Calu3 (cell line): ENCODE measurements at regions not wholly inside any gene's neighbourhood (a gene's known extent, or its start where the extent isn't known, plus 50 kb on each side); places are given as distances from the start of the nearest gene placed in this dataset.

ENCODE experiments used
- BruUV-seq: library from RNA; stranded (reverse); fragments of 400-500 nt; replicated peaks from 2 replicates; lab custom pipeline; 2021; lab: Mats Ljungman, UMichigan
- CTCF ChIA-PET: fragments of 300-600 bp; sonication (Branson Sonifier 250); formaldehyde crosslinking; loops from one replicate; lab custom pipeline; 2022; ENCODE audit warnings: antibody characterized with exemption; lab: Charles Lee
- DNase-seq: peaks from one replicate; pipeline ENCODE4 v3.0.0; 2022
- H3K27ac Mint-ChIP-seq: one replicate; pipeline ENCODE4 v1.8.0; 2022; ENCODE audit warnings: mixed read lengths; ENCODE audit not compliant: unreplicated experiment
- H3K27me3 Mint-ChIP-seq: one replicate; pipeline ENCODE4 v1.8.0; 2022; ENCODE audit warnings: mixed read lengths; ENCODE audit not compliant: unreplicated experiment
- H3K36me3 Mint-ChIP-seq: one replicate; pipeline ENCODE4 v1.8.0; 2022; ENCODE audit warnings: mild to moderate bottlenecking, moderate library complexity, mixed read lengths; ENCODE audit not compliant: insufficient read depth, unreplicated experiment
- H3K4me1 Mint-ChIP-seq: one replicate; pipeline ENCODE4 v1.8.0; 2022; ENCODE audit warnings: mild to moderate bottlenecking, low read depth, mixed read lengths; ENCODE audit not compliant: unreplicated experiment
- H3K4me3 Mint-ChIP-seq: one replicate; pipeline ENCODE4 v1.8.0; 2022; ENCODE audit warnings: mild to moderate bottlenecking, low read depth, moderate library complexity, mixed read lengths; ENCODE audit not compliant: unreplicated experiment
- H3K9me3 Mint-ChIP-seq: one replicate; pipeline ENCODE4 v1.8.0; 2022; ENCODE audit warnings: low read depth, mixed read lengths; ENCODE audit not compliant: unreplicated experiment
- intact Hi-C: fragments of 100-400 bp; cut with micrococcal nuclease; formaldehyde crosslinking; loops from one replicate; pipeline ENCODE4 v1.10.0; 2022; ENCODE audit not compliant: unreplicated experiment
- TF ChIP-seq, protein P1 (sequence below): fragments of 200-600 bp; IDR thresholded peaks from one replicate; pipeline ENCODE4 v1.8.0; 2022; ENCODE audit warnings: antibody characterized with exemption; ENCODE audit not compliant: unreplicated experiment

DNA sequence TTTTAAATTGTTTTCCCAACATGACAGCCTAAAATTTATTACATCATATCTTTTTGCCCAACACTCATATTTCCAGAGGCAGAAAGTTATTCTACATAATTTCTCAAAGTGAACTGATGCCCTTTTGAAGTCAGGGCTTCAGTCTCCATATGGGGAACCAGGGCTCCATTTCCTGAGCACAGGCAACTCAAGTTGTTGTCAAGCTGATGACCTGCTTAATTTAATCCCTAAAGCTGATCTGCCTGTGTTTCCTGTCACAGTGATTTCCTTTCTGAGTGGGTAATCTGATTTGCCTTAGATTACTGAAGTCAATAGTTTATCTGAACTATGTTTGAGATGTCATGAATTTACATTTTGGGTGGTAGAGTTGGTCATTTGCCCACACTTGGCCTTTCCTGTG lies 932.1 kb upstream of the MANEA start:
- intact Hi-C loops = no loop called here
- Mint-ChIP-seq H3K4me3 (no peak overlapping the region), H3K27me3 (no peaks in the 10 kb centered on the region), H3K4me1 (no peaks in the 10 kb centered on the region), H3K27ac (no peak overlapping the region), H3K36me3 (no peaks in the 10 kb centered on the region), H3K9me3 (peaks cover 2% of the 10 kb centered on the region)
- TF ChIP-seq, protein P1, sequence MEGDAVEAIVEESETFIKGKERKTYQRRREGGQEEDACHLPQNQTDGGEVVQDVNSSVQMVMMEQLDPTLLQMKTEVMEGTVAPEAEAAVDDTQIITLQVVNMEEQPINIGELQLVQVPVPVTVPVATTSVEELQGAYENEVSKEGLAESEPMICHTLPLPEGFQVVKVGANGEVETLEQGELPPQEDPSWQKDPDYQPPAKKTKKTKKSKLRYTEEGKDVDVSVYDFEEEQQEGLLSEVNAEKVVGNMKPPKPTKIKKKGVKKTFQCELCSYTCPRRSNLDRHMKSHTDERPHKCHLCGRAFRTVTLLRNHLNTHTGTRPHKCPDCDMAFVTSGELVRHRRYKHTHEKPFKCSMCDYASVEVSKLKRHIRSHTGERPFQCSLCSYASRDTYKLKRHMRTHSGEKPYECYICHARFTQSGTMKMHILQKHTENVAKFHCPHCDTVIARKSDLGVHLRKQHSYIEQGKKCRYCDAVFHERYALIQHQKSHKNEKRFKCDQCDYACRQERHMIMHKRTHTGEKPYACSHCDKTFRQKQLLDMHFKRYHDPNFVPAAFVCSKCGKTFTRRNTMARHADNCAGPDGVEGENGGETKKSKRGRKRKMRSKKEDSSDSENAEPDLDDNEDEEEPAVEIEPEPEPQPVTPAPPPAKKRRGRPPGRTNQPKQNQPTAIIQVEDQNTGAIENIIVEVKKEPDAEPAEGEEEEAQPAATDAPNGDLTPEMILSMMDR = no peak
- no peak for DNase-seq
- CTCF ChIA-PET = interaction anchor here (0.7 kb wide), 1 partner anchor 53 kb away, joined by 3 read pairs; no protein-coding TSS in a partner anchor
- no TSS peak for BruUV-seq

DNA sequence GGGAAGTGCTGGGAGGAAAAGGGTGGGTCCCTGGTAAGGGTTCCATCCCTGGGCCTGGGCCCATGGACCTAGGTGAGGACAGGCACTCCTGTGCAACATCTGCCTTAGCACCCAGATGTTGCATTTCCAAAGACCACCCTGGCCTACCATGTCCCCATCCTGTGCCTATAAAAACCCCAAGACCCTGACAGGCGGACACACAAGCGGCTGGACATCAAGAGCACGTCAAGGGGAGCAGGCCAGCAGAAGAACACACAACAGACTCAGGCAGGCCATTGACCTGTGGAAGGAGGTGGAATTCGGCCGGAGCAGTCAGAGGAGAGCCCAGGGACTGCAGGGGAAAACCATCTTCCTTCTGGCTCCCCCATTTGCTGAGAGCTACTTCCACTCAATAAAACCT lies 937.8 kb upstream of the MANEA start:
- intact Hi-C loops = no loop called here
- Mint-ChIP-seq H3K27me3 (no peaks in the 10 kb centered on the region), H3K27ac (no peak overlapping the region), H3K36me3 (no peaks in the 10 kb centered on the region), H3K4me3 (no peak overlapping the region), H3K9me3 (peaks cover 3% of the 10 kb centered on the region), H3K4me1 (peaks cover 6% of the 10 kb centered on the region)
- CTCF ChIA-PET = no interaction called here
- no TSS peak for BruUV-seq
- TF ChIP-seq, protein P1 = no peak
- no peak for DNase-seq

DNA sequence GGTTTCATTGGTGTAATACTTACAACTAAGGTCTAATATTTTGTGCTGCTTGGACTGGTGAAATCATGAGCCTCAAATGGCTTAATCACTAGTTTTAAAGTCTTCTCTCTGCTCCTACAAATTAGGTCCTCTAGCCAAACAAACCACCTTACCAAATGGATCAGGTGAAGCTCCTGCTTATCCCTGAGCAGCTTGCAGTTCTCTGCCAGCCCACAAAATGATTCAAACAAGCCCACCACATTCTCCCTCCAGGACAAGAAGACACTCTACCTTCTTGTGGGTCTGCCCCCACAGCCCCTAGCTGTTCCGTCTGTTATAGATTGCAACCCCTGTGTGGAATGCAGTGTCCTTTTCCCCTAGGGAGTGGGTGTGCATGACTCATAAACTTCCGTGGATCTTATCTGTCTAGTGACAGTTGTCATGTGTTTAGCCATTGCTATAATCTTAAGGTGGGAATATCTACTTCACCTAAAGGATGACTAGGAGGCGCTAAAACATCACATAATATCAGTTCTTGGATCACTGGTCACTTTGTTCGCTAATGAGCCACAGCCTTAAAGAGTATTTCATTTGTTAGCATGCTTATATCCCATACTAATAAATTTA lies 940.5 kb upstream of the MANEA start:
- DNase-seq = no peak
- no peaks in the 10 kb centered on the region for H3K36me3 Mint-ChIP-seq
- H3K27ac Mint-ChIP-seq = no peak overlapping the region
- H3K27me3 Mint-ChIP-seq = no peaks in the 10 kb centered on the region
- no peak overlapping the region for H3K4me3 Mint-ChIP-seq
- CTCF ChIA-PET = no interaction called here
- no TSS peak for BruUV-seq
- intact Hi-C loops = loop anchor here (1.0 kb wide), 1 partner anchor 454 kb away; no protein-coding TSS in a partner anchor
- H3K9me3 Mint-ChIP-seq = peaks cover 7% of the 10 kb centered on the region
- TF ChIP-seq, protein P1 = no peak
- H3K4me1 Mint-ChIP-seq = peaks cover 6% of the 10 kb centered on the region

DNA sequence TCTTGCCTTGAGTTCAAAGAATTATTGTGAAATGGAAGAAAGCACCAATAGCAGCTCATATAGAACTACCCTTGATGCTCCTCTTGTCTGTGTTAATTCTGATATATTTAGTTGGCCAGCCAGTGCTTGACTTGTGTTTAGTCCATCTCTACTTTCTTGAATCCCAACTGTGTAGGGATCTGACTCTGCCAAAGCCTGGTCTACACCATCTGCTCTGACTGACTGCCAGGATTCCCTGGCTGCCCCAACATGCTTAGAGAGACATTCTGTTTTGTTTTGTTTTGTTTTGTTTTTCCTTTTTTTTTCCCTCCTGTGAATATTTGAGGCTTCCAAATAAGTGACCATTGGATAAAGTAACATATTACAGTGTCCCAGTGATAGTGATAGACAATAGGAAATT lies 953.7 kb upstream of the MANEA start:
- CTCF ChIA-PET = no interaction called here
- Mint-ChIP-seq H3K4me3 (no peak overlapping the region), H3K27me3 (no peaks in the 10 kb centered on the region), H3K4me1 (no peaks in the 10 kb centered on the region), H3K9me3 (peaks cover 2% of the 10 kb centered on the region), H3K27ac (no peak overlapping the region), H3K36me3 (no peaks in the 10 kb centered on the region)
- no peak for DNase-seq
- intact Hi-C loops = no loop called here
- TF ChIP-seq, protein P1 = no peak
- no TSS peak for BruUV-seq
